HepG2 (cell line): ENCODE measurements at regions not wholly inside any gene's neighbourhood (a gene's known extent, or its start where the extent isn't known, plus 50 kb on each side); places are given as distances from the start of the nearest gene placed in this dataset.

Experiments
- ATAC-seq: fragments of 200-7000 bp; cut with Tn5 transposase; 3 replicates; pipeline ENCODE4 v1.9.1; 2020; ENCODE audit warnings: mild to moderate bottlenecking, moderate library complexity
- BruUV-seq: library from RNA; stranded (reverse); fragments of 400-500 nt; replicated peaks from 2 replicates; lab custom pipeline; 2021; lab: Mats Ljungman, UMichigan
- CTCF ChIA-PET: fragments of 300-600 bp; formaldehyde crosslinking; extraction: SDS; loops from one replicate; lab custom pipeline; 2021; ENCODE audit warnings: low total read pairs, inconsistent platforms, low intra/inter-chr PET ratio; lab: Yijun Ruan, JAX
- POLR2A ChIA-PET: fragments of 350-600 bp; sonication (Branson Sonifier 250); formaldehyde crosslinking; loops from one replicate; lab custom pipeline; 2020; ENCODE audit warnings: antibody characterized with exemption, inconsistent platforms; lab: Yijun Ruan, JAX
- DNase-seq: peaks from one replicate; pipeline ENCODE4 v3.0.0-alpha.2; 2015; ENCODE audit warnings: low spot score
- FAIRE-seq: peaks from 3 replicates; lab custom pipeline; 2011; peaks lifted over from hg19 to GRCh38; lab: Jason Lieb, UNC
- H2AFZ ChIP-seq: one replicate; pipeline ENCODE4 v1.6.1; 2011; ENCODE audit warnings: low read length, inconsistent platforms
- H3K27ac ChIP-seq: fragments of 300-600 bp; 3 replicates; pipeline ENCODE4 v1.8.0; 2011; ENCODE audit warnings: mixed run types, mild to moderate bottlenecking, mixed read lengths, low read length, inconsistent platforms; ENCODE audit not compliant: insufficient read depth; ENCODE audit errors: extremely low read length
- H3K27me3 ChIP-seq, 2 experiments: fragments of 200-600 bp in 1 of 2; 2 replicates in 1 of 2; 3 replicates in 1 of 2; pipeline versions ENCODE4 v1.6.0 to v1.8.0; 2011; ENCODE audit warnings: low read length in 2 of 2, mild to moderate bottlenecking in 2 of 2, moderate library complexity in 2 of 2, inconsistent platforms in 1 of 2; ENCODE audit not compliant: insufficient read depth in 2 of 2, control insufficient read depth in 1 of 2
- H3K36me3 ChIP-seq, 2 experiments: fragments of 200-600 bp in 1 of 2; replicated peaks in 1 of 2; 2 replicates in 1 of 2; 3 replicates in 1 of 2; pipeline versions ENCODE4 v1.5.1 to v1.8.0; 2011; ENCODE audit warnings: low read length in 2 of 2, inconsistent platforms in 1 of 2; ENCODE audit not compliant: insufficient read depth in 2 of 2, control insufficient read depth in 1 of 2
- H3K4me1 ChIP-seq: 2 replicates; pipeline ENCODE4 v1.5.1; 2012; ENCODE audit warnings: low read length, inconsistent platforms; ENCODE audit not compliant: insufficient read depth
- H3K4me2 ChIP-seq: 2 replicates; pipeline ENCODE4 v1.6.0; 2011; ENCODE audit warnings: low read depth, low read length, inconsistent platforms
- H3K4me3 ChIP-seq, 3 experiments: fragments of 200-600 bp in 1 of 3; sonication (generic), shearing (Covaris generic) in 1 of 3; replicated peaks in 1 of 3; 2 replicates each; pipeline ENCODE4 v1.5.1; 2011 to 2016; ENCODE audit warnings: low read length in 3 of 3, inconsistent platforms in 2 of 3, low read depth in 2 of 3, mild to moderate bottlenecking in 2 of 3, control low read depth in 1 of 3, mixed read lengths in 1 of 3; ENCODE audit not compliant: insufficient read depth in 1 of 3
- H3K79me2 ChIP-seq: one replicate; pipeline ENCODE4 v1.6.1; 2011; ENCODE audit warnings: low read length, inconsistent platforms; ENCODE audit not compliant: insufficient read depth
- H3K9ac ChIP-seq: 2 replicates; pipeline ENCODE4 v1.6.0; 2011; ENCODE audit warnings: mild to moderate bottlenecking, low read depth, low read length, inconsistent platforms; ENCODE audit not compliant: insufficient read depth
- H3K9me3 ChIP-seq: 2 replicates; pipeline ENCODE4 v1.5.1; 2012; ENCODE audit warnings: mild to moderate bottlenecking, low read length
- H4K20me1 ChIP-seq: 2 replicates; pipeline ENCODE4 v1.6.0; 2011; ENCODE audit warnings: inconsistent platforms, mild to moderate bottlenecking, low read length, moderate library complexity; ENCODE audit not compliant: insufficient read depth
- BHLHE40 ChIP-seq: IDR thresholded peaks from 2 replicates; pipeline ENCODE4 v1.6.1; 2011; ENCODE audit warnings: low read length, improper control_type of control experiment
- CC2D1A ChIP-seq: sonication (generic); formaldehyde crosslinking; IDR thresholded peaks from 2 replicates; pipeline ENCODE4 v1.8.1; 2023; ENCODE audit warnings: mild to moderate bottlenecking, missing genetic modification reagents
- JUN ChIP-seq: sonication (generic); formaldehyde crosslinking; IDR thresholded peaks from 2 replicates; pipeline ENCODE4 v1.4.0; 2020; ENCODE audit warnings: mild to moderate bottlenecking, missing genetic modification reagents
- NONO ChIP-seq, 2 experiments: fragments of 450-650 bp in 1 of 2; sonication (generic) in 1 of 2; formaldehyde crosslinking in 1 of 2; IDR thresholded peaks in 1 of 2; conservative IDR thresholded peaks in 1 of 2; 2 replicates each; pipeline versions ENCODE4 v1.6.1 to v1.8.0; 2017 to 2022; ENCODE audit warnings: mild to moderate bottlenecking in 1 of 2, missing genetic modification reagents in 1 of 2, moderate library complexity in 1 of 2
- PAX8 ChIP-seq: sonication (generic); formaldehyde crosslinking; IDR thresholded peaks from 2 replicates; pipeline ENCODE4 v1.8.0; 2022; ENCODE audit warnings: mild to moderate bottlenecking, missing genetic modification reagents, borderline replicate concordance
- POLR2AphosphoS5 ChIP-seq: IDR thresholded peaks from 2 replicates; pipeline ENCODE4 v1.6.1; 2012; ENCODE audit warnings: low read depth, low read length
- TBX2 ChIP-seq: sonication (generic); formaldehyde crosslinking; IDR thresholded peaks from 2 replicates; pipeline ENCODE4 v1.5.0; 2020; ENCODE audit warnings: missing genetic modification reagents, mild to moderate bottlenecking, borderline replicate concordance
- TEAD3 ChIP-seq: optimal IDR thresholded peaks from 2 replicates; pipeline ENCODE3; 2016; ENCODE audit warnings: borderline replicate concordance
- TOPORS ChIP-seq: sonication (generic); formaldehyde crosslinking; IDR thresholded peaks from 2 replicates; pipeline ENCODE4 v1.8.0; 2023; ENCODE audit warnings: mild to moderate bottlenecking, missing genetic modification reagents
- ZNF230 ChIP-seq: sonication (generic); formaldehyde crosslinking; IDR thresholded peaks from 2 replicates; pipeline ENCODE4 v1.4.0; 2020; ENCODE audit warnings: mild to moderate bottlenecking, missing genetic modification reagents
- ZNF263 ChIP-seq: sonication (generic); formaldehyde crosslinking; IDR thresholded peaks from 2 replicates; pipeline ENCODE4 v1.4.0; 2020; ENCODE audit warnings: missing genetic modification reagents
- ZNF350 ChIP-seq: sonication (generic); formaldehyde crosslinking; IDR thresholded peaks from 2 replicates; pipeline ENCODE4 v1.4.0; 2020; ENCODE audit warnings: mild to moderate bottlenecking, low read depth, missing genetic modification reagents, borderline replicate concordance
- ZNF549 ChIP-seq: sonication (generic); formaldehyde crosslinking; IDR thresholded peaks from 2 replicates; pipeline ENCODE4 v1.5.0; 2020; ENCODE audit warnings: missing genetic modification reagents
- ZNF747 ChIP-seq: sonication (generic); formaldehyde crosslinking; IDR thresholded peaks from 2 replicates; pipeline ENCODE4 v1.8.1; 2023; ENCODE audit warnings: missing genetic modification reagents, mild to moderate bottlenecking, borderline replicate concordance
- ZNF775 ChIP-seq: sonication (generic); formaldehyde crosslinking; IDR thresholded peaks from 2 replicates; pipeline ENCODE4 v1.4.0; 2020; ENCODE audit warnings: missing genetic modification reagents, mild to moderate bottlenecking, moderate library complexity, borderline replicate concordance
- WGBS: methylation state at CpG from one replicate; pipeline ENCODE4 v1.1.6; 2017; ENCODE audit warnings: low lambda C conversion rate; 5-methylcytosine and 5-hydroxymethylcytosine counted together
- in situ Hi-C: cut with HindIII; loops from 2 replicates; pipeline ENCODE4 v1.10.0; 2017; ENCODE audit warnings: low pct_unique_long_range_greater_than_20kb; ENCODE audit not compliant: extremely low pct_ligation_motif_present
- intact Hi-C: fragments of 100-400 bp; cut with micrococcal nuclease; formaldehyde crosslinking; loops from one replicate; pipeline ENCODE4 v1.10.0; 2022; ENCODE audit not compliant: unreplicated experiment

DNA sequence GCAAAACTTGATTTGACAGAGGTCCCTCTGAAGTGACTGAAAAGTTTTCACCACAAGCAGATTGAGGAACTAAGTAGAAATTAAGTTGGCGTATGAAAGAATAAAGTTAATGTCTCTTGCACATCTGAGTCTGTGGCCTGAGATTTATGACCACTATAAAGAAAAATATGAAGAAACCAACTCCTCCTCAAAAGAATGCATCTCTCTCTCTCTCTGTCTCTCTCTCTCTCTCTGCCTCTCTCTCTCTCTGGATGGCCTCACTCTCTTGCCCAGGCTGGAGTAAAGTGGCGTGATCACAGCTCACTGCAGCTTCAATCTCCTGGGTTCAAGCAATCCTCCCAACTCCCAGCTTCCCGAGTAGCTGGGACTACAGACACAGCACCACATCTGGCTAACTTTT, 55.2 kb downstream of the RPL22L1 start:
- no peak for FAIRE-seq
- intact Hi-C loops: loop anchor here (5.0 kb wide), 1 partner anchor 123 kb away; no protein-coding TSS in a partner anchor
- Histone ChIP-seq H3K27ac (no peak overlapping the region), H3K4me1 (peaks cover 6% of the 10 kb centered on the region; the same call in 1 of the 2 replicates), H4K20me1 (no peaks in the 10 kb centered on the region; the same call in 1 of the 2 replicates), H3K9ac (no peak overlapping the region), H3K79me2 (no peaks in the 10 kb centered on the region), H3K4me2 (no peak overlapping the region), H3K36me3 (no peaks in the 10 kb centered on the region), H2AFZ (no peak overlapping the region), H3K27me3 (peaks cover 0 to 26% of the 10 kb centered on the region in 2 experiments; a peak in 1 of 5 replicates), H3K4me3 (no peak overlapping the region), H3K9me3 (no peaks in the 10 kb centered on the region)
- WGBS: 29% methylated on average over 3 of the region's 3 CpGs
- TF ChIP-seq ZNF230 (CRISPR knock-in tag) (no peak), ZNF775 (CRISPR knock-in tag) (no peak), ZNF263 (CRISPR knock-in tag) (no peak), TOPORS (no peak), CC2D1A (CRISPR knock-in tag) (no peak), ZNF747 (no peak), NONO (IDR thresholded peaks at IDR 0.05) (no peak), NONO (CRISPR knock-in tag; conservative IDR thresholded peaks at IDR 0.05) (no peak), TBX2 (CRISPR knock-in tag) (no peak), PAX8 (no peak), ZNF549 (CRISPR knock-in tag) (no peak), TEAD3 (no peak), JUN (CRISPR knock-in tag) (no peak), BHLHE40 (no peak), ZNF350 (CRISPR knock-in tag) (no peak), POLR2AphosphoS5 (no peak)
- POLR2A ChIA-PET: no interaction called here
- in situ Hi-C loops: loop anchor here (10.0 to 25.0 kb wide), 2 partner anchors 390 to 503 kb away; no protein-coding TSS in a partner anchor
- no TSS peak for BruUV-seq
- DNase-seq: no peak
- no peak for ATAC-seq
- CTCF ChIA-PET: no interaction called here
